Endodermal cell (in vitro differentiated cells): ENCODE measurements at regions not wholly inside any gene's neighbourhood (a gene's known extent, or its start where the extent isn't known, plus 50 kb on each side); places are given as distances from the start of the nearest gene placed in this dataset.

Experiments
- DNase-seq: peaks from one replicate; pipeline ENCODE4 v3.0.0-alpha.2; 2017
- H3K27ac ChIP-seq: 2 replicates; pipeline ENCODE4 v1.5.1; 2013; ENCODE audit warnings: mild to moderate bottlenecking, low read depth, low read length, moderate library complexity
- H3K27me3 ChIP-seq: 2 replicates; pipeline ENCODE4 v1.6.1; 2013; ENCODE audit warnings: mild to moderate bottlenecking, low read length, moderate library complexity; ENCODE audit not compliant: insufficient read depth, control insufficient read depth, poor library complexity, severe bottlenecking
- H3K36me3 ChIP-seq: 2 replicates; pipeline ENCODE4 v1.7.0; 2013; ENCODE audit warnings: mild to moderate bottlenecking, low read length, moderate library complexity; ENCODE audit not compliant: control insufficient read depth, insufficient read depth
- H3K4me1 ChIP-seq: one replicate; pipeline ENCODE4 v1.7.0; 2013; ENCODE audit warnings: low read length; ENCODE audit not compliant: control insufficient read depth, insufficient read depth
- H3K4me3 ChIP-seq: 2 replicates; pipeline ENCODE4 v1.5.1; 2013; ENCODE audit warnings: mild to moderate bottlenecking, low read length, moderate library complexity
- H3K9ac ChIP-seq: 2 replicates; pipeline ENCODE4 v1.6.1; 2013; ENCODE audit warnings: mild to moderate bottlenecking, low read length, moderate library complexity; ENCODE audit not compliant: poor library complexity, severe bottlenecking; ENCODE audit errors: extremely low read depth
- H3K9me3 ChIP-seq: 2 replicates; pipeline ENCODE4 v1.6.1; 2013; ENCODE audit warnings: mild to moderate bottlenecking, low read length, moderate library complexity; ENCODE audit not compliant: control insufficient read depth
- H3K27ac Mint-ChIP-seq: 2 replicates; pipeline ENCODE4 v1.8.0; 2020; ENCODE audit warnings: mixed read lengths
- H3K27me3 Mint-ChIP-seq: 2 replicates; pipeline ENCODE4 v1.8.0; 2021; ENCODE audit warnings: mild to moderate bottlenecking, mixed read lengths; ENCODE audit not compliant: insufficient read depth
- H3K36me3 Mint-ChIP-seq: 2 replicates; pipeline ENCODE4 v1.8.0; 2020; ENCODE audit warnings: low read depth, mixed read lengths
- H3K4me1 Mint-ChIP-seq: 2 replicates; pipeline ENCODE4 v1.8.0; 2020; ENCODE audit warnings: mixed read lengths
- H3K4me3 Mint-ChIP-seq: 2 replicates; pipeline ENCODE4 v1.8.0; 2020; ENCODE audit warnings: mild to moderate bottlenecking, moderate library complexity, mixed read lengths
- H3K9me3 Mint-ChIP-seq: 2 replicates; pipeline ENCODE4 v1.8.0; 2020; ENCODE audit warnings: mild to moderate bottlenecking, mixed read lengths
- CTCF ChIP-seq: fragments of 200-600 bp; sonication (generic); conservative IDR thresholded peaks from 2 replicates; pipeline ENCODE4 v1.5.0; 2021; ENCODE audit warnings: antibody characterized with exemption, mild to moderate bottlenecking
- WGBS, 2 experiments: methylation state at CpG; one replicate each; pipeline versions ENCODE4 v1.1.5 to v1.1.7; 2013; ENCODE audit warnings: missing lambda C conversion rate in 2 of 2, mixed read lengths in 1 of 2; ENCODE audit not compliant: insufficient coverage in 1 of 2, insufficient read length in 1 of 2; 5-methylcytosine and 5-hydroxymethylcytosine counted together

DNA sequence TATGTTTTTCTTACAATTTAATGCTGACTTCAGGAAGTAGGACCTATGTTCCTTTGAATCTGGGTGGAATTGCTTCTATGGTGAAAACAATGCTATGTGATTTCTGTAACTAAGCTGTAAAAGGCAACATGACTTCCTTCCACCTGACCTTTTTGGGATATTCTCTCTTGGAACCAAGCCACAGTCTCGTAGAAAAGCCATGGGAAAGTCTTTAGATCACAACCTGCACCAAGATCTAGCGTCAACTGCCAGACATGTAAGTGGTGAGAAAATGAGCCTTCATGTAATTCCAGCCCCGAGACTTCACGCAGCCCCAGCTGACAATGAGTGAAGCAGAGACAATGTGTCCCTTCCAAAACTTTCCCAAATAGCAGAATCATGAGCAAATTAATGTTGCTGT is 297.0 kb upstream of the DCAF8L1 start:
- Mint-ChIP-seq H3K4me1 (no peaks in the 10 kb centered on the region), H3K27ac (no peak overlapping the region), H3K9me3 (no peaks in the 10 kb centered on the region), H3K36me3 (no peaks in the 10 kb centered on the region), H3K27me3 (no peaks in the 10 kb centered on the region), H3K4me3 (no peak overlapping the region)
- no peak overlapping the region for H3K27ac ChIP-seq
- H3K4me1 ChIP-seq: no peaks in the 10 kb centered on the region
- no peak overlapping the region for H3K9ac ChIP-seq
- H3K27me3 ChIP-seq: no peaks in the 10 kb centered on the region
- no peak for TF ChIP-seq CTCF
- DNase-seq: no peak
- WGBS, 2 experiments: 80 to 91% methylated on average over 1 to 4 of the region's 4 CpGs
- H3K4me3 ChIP-seq: no peak overlapping the region
- no peaks in the 10 kb centered on the region for H3K9me3 ChIP-seq
- H3K36me3 ChIP-seq: no peaks in the 10 kb centered on the region

DNA sequence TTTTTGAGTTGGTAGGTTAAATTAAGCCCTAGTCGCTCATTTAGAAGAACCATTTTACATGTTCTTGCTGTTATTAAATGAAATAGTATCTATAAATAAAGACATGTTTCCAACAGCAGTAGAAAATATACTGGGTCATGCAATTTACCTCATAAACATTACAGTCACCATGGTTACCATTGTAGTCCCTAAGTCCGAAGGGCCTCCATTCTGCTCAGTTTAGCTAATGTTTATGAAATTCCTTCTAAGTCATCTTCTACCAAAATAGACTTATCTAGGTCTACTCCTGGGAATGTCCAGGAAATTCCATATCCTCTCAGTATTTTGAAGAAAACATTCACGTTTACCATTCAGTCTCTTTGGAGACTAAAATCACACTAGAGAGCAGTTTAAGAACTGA is 292.5 kb upstream of the DCAF8L1 start:
- Mint-ChIP-seq H3K27ac (no peak overlapping the region), H3K36me3 (no peaks in the 10 kb centered on the region), H3K4me1 (no peaks in the 10 kb centered on the region), H3K9me3 (no peaks in the 10 kb centered on the region), H3K4me3 (no peak overlapping the region), H3K27me3 (no peaks in the 10 kb centered on the region)
- no peak overlapping the region for H3K27ac ChIP-seq
- H3K36me3 ChIP-seq: no peaks in the 10 kb centered on the region
- no peak overlapping the region for H3K4me3 ChIP-seq
- 93% methylated on average over 2 of the region's 3 CpGs; no CpG with 5 or more reads in 1 of the 2 experiments for WGBS, 2 experiments
- TF ChIP-seq CTCF: no peak
- H3K9ac ChIP-seq: no peak overlapping the region
- no peak for DNase-seq
- H3K4me1 ChIP-seq: no peaks in the 10 kb centered on the region
- H3K9me3 ChIP-seq: no peaks in the 10 kb centered on the region
- H3K27me3 ChIP-seq: no peaks in the 10 kb centered on the region

DNA sequence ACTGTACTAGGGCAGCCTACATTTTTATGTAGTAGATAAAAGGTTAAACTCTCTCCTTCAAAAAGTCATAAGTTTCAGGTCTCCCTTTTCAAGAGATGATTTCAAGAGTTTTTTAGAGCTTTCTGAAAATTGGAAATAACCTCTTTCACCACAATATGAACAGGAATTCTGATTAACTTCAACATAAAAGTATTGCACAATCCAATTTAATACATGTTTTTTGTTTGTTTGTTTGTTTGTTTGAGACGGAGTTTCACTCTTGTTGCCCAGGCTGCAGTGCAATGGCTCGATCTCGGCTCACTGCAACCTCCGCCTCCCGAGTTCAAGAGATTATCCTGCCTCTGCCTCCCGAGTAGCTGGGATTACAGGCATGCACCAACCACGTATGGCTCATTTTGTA is 265.4 kb upstream of the DCAF8L1 start:
- Histone ChIP-seq H3K4me3 (no peak overlapping the region), H3K27ac (no peak overlapping the region), H3K27me3 (no peaks in the 10 kb centered on the region), H3K9ac (no peak overlapping the region), H3K9me3 (no peaks in the 10 kb centered on the region), H3K4me1 (no peaks in the 10 kb centered on the region), H3K36me3 (no peaks in the 10 kb centered on the region)
- no peaks in the 10 kb centered on the region for H3K36me3 Mint-ChIP-seq
- no peak overlapping the region for H3K27ac Mint-ChIP-seq
- no peak for DNase-seq
- H3K27me3 Mint-ChIP-seq: no peaks in the 10 kb centered on the region
- H3K4me1 Mint-ChIP-seq: no peaks in the 10 kb centered on the region
- WGBS, 2 experiments: 96% methylated on average over 7 of the region's 7 CpGs; no CpG with 5 or more reads in 1 of the 2 experiments
- H3K4me3 Mint-ChIP-seq: no peak overlapping the region
- TF ChIP-seq CTCF: no peak
- H3K9me3 Mint-ChIP-seq: no peaks in the 10 kb centered on the region
